GM18505 (cell line): ENCODE measurements at regions not wholly inside any gene's neighbourhood (a gene's known extent, or its start where the extent isn't known, plus 50 kb on each side); places are given as distances from the start of the nearest gene placed in this dataset.
"Not testable (repeated sequence)": the region's sequence is repeated elsewhere in the genome, so short reads cannot be mapped to it uniquely, and the experiment has no call there.

ENCODE experiments used
- ATAC-seq: cut with Tn5 transposase; IDR thresholded peaks from one replicate; pipeline ENCODE4 v1.9.1; 2021; ENCODE audit not compliant: unreplicated experiment
- POLR2A ChIP-seq: IDR thresholded peaks from 4 replicates; pipeline ENCODE4 v1.6.1; 2011; ENCODE audit warnings: borderline replicate concordance; ENCODE audit not compliant: insufficient read depth, insufficient read length; ENCODE audit errors: extremely low read depth

DNA sequence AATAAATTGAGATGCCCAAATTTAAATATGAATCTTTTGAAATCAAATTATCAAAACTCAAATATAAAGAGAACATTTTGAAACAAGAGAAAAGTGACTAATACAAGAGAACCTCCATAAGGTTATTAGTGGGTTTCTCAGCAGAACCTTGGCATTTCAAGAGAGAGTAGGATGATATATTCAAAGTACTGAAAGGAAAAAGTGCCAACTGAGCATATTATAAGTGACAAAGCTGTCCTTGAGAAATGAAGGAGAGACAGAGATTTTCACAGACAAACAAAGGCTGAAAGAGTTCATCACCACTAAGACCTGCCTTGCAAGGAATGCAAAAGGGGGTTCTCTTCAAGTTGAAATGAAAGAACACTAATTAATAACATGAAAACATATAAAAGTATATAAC, 366.0 kb downstream of the HINT1 start:
- no peak for ATAC-seq
- TF ChIP-seq POLR2A, result no peak

DNA sequence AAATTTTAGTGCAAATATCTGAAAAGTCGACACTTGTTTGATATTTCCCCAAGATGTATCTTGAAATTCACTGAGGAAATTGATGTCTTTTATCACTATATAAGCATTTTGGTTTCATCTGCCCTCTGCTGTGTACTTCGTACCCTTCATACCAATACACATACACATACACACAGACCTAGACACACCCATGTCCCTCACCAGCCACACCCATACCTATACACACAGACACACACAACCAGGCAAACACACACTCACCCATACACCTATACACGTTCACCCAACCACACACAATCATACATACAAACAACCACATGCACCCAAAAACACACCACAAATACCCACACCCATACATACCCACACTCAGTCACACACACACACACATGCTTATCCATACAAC, 367.8 kb downstream of the HINT1 start:
- no peak for ATAC-seq
- no peak for TF ChIP-seq POLR2A

DNA sequence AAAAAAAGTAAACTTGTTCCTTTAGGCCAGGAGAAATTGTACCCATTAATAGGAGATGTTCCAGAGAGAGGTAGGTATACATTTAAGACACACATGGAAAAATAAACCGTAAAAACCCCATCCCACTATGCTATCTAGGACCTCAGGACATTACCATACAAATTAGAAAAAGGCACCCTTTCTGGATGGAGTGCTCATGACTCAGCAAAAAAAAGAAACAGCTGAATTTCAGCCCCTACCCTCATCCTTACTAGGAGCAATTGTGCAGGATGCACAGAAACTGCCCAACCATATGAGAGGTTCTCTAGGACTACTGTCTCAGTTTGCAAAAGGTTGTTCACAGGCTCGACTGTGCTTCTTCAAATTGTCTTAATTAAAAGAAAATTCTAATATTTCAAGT, 368.2 kb downstream of the HINT1 start:
- no peak for TF ChIP-seq POLR2A
- no peak for ATAC-seq

DNA sequence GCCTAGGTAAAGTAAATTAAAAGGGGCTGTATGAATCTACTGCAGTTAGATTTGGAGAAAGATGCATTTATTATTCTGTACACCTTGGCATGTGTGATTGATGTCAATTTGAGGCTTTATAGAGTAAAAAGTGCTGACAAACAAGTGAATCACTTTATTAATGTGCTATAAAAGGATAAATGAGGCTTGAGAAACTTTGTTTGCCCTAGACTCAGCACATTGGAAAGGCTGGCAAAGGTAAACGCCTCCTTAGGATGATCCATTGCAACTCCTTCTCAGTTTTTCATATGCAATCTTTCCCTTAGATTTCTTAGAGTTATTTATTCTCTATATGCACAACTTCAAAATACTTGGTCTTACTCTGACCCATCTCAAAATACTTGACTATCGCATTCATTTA, 369.0 kb downstream of the HINT1 start:
- ATAC-seq, result no peak
- TF ChIP-seq POLR2A, result no peak

DNA sequence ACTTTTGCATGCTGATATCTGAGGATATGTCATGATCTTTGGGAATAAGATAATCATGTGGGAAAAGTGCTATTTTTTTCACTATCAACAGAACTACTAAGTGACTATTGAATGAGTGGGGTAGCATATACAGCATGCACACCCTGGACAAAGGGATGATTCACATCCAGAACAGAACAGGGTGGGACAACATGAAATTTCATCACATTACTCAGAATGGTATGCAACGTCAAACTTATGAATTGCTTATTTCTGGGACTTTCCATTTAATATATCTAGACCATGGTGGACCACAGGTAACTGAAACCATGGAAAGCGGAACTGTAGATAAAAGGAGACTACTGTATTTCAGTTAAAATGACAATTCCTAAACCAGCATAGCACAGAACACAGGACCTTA, 370.0 kb downstream of the HINT1 start:
- no peak for TF ChIP-seq POLR2A
- no peak for ATAC-seq

DNA sequence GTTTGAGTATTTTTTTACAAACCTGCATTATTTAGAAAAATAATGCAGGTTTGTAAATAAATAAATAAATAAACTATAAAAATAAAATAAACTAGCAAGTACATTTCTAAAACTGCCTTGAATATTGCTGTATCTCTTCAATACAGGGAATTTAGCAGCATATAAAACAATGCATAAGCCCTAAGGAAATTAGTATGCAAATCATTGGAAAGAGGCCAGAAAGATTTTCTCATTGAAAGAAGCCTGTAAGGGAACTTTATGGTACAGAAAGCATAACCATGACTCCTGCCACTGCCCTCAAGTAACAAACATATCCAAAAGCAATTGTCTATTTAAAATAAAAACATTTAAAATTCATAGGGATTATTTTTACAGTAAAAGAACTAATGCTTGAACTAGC, 387.3 kb downstream of the HINT1 start:
- no peak for TF ChIP-seq POLR2A
- no peak for ATAC-seq

DNA sequence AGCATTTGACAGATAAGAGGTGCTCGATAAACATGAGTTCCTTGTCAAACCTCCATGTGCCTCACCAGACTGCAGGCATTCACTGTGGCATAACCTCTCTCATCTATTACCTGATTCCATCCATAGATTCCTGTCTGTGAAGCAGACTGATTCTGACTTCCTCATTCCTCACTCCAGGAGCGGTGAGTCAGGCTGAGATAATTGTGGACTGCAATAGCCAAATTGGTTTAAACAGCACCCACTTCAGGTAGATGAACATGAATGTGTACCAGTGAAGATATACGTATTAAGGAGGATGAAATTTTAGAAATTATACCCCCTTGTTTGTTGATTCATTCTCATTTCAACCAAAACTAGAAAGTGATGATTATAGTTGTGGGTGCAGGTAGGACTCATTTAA, 391.2 kb downstream of the HINT1 start:
- TF ChIP-seq POLR2A, result no peak
- no peak for ATAC-seq

DNA sequence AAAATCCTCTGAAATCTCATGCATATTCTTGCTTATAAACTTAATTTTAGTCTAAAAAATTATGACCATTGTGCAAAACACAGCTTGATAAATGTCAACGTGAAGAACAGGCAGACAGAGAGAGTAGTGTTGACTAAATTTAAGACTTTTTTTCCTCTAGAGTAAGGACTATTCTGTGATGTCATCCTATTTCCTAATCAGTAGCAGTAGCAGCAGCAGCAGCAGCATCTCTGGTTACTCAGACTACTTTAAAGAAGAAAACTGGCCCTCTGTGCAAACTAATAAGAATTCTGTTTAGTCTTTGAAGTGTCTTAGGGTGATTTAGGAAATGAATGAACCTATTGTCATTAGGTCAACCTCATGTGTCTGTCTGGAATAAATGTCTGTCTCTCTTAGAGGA, 403.0 kb downstream of the HINT1 start:
- TF ChIP-seq POLR2A, result no peak
- ATAC-seq, result no peak

DNA sequence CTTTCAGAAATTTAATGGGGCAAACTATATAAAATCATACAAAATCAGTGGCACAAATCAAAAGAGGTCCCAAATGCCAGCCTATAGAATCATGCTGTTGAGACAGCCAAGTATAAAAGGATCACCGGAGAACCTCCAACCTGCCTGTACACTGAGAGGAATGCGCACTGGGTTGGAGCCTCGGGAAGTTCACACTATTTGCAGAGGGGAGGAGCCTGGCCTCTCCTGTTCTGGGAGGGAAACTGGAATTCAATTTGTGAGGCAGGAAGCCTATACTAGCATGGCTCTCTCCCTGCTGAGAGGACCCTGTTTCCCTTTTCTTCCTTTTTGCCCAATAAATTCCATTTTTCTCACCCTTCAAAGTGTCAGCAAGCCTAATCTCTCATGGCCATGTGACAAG, 406.0 kb downstream of the HINT1 start:
- no peak for TF ChIP-seq POLR2A
- no peak for ATAC-seq

DNA sequence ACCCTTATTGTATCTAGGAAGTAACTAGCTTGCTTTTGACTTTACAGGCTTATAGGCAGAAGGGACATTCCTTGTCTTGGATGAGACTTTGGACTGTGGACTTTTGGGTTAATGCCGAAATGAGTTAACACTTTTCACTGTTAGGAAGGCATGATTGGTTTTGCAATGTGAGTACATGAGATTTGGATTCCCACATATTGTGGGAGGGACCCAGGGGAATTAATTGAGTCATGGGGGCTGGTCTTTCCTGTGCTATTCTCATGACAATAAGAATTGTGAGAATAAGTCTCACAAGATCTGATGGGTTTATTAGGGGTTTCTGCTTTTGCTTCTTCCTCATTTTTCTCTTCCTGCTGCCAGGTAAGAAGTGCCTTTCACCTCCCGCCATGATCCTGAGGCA, 417.5 kb downstream of the HINT1 start:
- ATAC-seq, result no peak
- TF ChIP-seq POLR2A, result no peak

DNA sequence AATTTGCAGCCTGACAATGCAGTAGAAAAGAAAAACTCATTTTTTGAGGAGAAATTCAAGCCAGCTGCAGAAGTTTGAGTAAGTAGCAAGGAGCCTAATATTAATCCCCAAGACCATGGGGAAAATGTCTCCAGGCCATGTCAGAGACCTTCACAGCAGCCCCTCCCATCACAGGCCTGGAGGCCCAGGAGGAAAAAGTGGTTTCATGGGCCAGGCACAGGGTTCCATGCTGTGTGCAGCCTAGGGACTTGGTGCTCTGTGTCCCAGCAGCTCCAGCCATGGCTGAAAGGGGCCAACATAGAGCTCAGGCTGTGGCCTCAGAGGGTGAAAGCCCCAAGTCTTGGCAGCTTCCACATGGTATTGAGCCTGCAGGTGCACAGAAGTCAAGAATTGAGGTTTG, 418.4 kb downstream of the HINT1 start:
- not testable (repeated sequence) for ATAC-seq

DNA sequence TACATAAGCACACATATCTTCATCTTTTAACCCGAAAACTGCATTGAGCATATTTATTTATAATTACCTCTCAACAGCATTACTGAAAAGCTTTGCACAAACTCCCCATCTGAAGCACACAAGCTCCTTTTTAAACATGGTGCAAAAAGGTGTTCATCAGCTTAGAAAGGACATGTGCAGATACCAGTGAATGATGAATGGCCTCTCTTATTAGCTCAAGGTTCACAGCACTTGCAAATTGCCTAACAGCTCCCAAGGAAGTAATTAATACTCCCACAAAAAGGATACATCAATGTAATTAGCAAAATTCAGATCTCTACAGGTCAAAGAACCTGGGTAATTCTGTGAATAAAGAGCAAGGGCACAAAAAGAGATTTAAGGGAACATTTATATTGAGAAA, 422.0 kb downstream of the HINT1 start:
- no peak for TF ChIP-seq POLR2A
- no peak for ATAC-seq

DNA sequence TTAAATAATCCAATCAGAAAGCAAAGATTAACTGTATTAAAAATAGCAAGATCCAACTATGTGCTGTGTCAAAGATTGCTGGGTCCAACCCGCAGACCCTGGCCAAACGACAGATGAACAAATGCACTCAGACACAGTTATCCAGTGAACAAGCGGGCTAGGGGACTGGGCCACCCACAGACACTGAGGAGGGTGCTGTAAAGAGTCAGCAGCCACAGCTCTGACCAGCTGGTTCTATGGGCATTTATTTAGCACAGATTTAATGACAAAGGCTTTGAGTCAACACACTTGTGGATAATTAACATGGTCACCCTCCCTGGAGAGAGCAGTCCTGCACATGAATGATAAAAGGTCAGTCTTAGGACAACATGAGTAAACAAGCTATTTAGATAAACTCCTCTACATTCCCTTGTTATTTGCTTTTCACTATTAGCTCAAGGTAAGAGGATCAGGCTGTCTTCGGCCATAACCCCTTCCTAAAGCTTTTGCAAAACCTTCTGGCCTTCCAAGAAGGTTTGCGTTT, 424.9 kb downstream of the HINT1 start:
- no peak for ATAC-seq
- no peak for TF ChIP-seq POLR2A

DNA sequence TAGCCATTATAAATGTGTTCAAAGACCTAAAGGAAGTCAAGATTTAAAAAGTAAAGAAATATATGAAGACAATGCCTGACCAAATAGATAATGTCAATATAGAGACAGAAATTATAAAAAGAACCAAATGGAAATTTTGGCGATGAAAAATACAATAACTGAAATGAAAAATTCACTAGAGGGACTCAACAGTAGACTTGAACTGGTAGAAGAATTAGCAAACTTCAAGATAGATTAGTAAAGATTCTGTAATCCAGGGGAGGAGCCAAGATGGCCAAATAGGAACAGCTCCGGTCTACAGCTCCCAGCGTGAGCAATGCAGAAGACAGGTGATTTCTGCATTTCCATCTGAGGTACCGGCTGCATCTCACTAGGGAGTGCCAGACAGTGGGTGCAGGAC, 433.2 kb downstream of the HINT1 start:
- TF ChIP-seq POLR2A, result no peak
- no peak for ATAC-seq

DNA sequence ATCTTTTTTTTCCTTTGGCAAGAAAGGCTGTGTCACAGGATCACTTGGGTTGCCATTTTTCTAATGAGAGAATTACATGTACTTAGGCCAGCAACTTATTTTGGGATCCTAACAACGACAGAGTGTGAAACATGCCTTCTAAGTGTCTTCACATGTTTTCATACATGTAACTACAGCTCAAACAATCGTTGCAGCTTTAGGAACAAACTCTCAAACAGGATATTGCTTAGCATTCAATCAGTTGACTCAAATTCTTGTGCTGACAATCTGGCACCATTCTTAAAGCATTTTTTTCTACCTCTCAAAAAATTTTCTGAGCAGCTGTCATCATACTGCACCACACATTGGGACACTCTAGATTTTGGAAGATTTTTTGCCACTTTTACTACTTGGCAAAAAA, 435.5 kb downstream of the HINT1 start:
- no peak for ATAC-seq
- no peak for TF ChIP-seq POLR2A
